GM21515 (cell line): ENCODE measurements at regions not wholly inside any gene's neighbourhood (a gene's known extent, or its start where the extent isn't known, plus 50 kb on each side); places are given as distances from the start of the nearest gene placed in this dataset.
"Not testable (repeated sequence)": the region's sequence is repeated elsewhere in the genome, so short reads cannot be mapped to it uniquely, and the experiment has no call there.

Experiments used
- ATAC-seq: cut with Tn5 transposase; IDR thresholded peaks from one replicate; pipeline ENCODE4 v1.9.1; 2021; ENCODE audit not compliant: unreplicated experiment

DNA sequence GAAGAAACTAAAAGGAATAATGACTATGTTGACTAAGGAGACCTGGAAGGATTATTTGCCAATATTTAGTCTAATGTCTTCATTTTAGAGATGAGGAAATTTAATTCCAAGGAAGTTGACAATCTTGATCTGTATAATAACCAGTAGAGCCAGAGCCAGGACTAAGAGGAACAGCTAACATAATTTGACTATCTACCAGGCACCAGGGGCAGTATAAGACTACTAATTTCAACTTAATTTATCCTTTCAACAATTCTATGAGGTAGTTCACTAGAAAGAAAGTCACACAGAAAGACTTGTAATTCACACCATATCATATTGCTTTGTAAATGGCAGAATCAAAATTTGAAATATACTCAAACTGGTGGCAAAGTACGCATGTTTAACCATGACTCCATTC, 273.0 kb upstream of the STXBP5 start:
- ATAC-seq, result no peak

- ATAC-seq, result no peak
These were observed 266.9 kb upstream of the STXBP5 start for GRCh38 chr6:146937316-146937715.

- ATAC-seq, result no peak
These were observed 266.0 kb upstream of the STXBP5 start for GRCh38 chr6:146938266-146938665.

GRCh38 chr6:146939456-146939855, 264.8 kb upstream of the STXBP5 start:
- ATAC-seq, result not testable (repeated sequence)

- no peak for ATAC-seq
These were observed 260.6 kb upstream of the STXBP5 start for GRCh38 chr6:146943664-146944063.

DNA sequence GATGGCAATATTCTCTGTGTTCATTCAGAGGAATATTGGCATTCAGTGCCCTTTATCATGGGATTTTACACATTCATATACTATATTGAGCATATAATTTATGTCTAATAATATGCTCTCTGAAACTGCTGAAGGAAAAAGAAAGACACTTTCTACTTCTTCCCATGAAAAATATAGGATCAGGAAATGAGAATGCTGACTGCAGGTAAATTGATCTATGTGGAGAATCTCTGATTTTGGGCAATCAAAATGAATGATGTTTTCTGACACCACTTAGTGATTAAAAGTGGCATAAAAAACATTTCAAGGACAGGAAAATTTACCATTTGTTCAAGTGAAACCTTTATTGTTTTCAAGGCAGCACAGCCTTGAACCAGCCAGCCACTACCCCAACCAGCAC, 260.1 kb upstream of the STXBP5 start:
- ATAC-seq, result no peak

DNA sequence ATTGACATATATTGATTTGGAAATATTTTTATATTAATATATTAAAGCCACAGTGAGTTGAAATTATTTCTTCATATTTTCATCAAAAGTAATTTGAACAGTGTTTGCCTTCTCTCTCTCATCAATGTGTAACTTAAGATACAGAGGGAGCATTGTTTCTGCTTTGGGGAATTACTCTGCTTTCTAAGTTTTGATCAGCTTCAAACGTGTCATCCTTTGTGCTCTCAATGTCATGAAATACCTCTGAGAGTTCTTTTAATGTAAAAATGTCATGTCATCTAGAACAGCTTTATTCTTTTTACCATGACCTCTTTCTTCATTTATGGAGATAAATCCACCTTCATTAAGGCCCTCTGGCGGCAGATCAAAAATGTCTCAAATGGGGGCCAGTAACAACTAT, 259.4 kb upstream of the STXBP5 start:
- no peak for ATAC-seq

- ATAC-seq, result no peak
These were observed 257.7 kb upstream of the STXBP5 start for GRCh38 chr6:146946559-146946958.

- ATAC-seq, result no peak
These were observed 255.4 kb upstream of the STXBP5 start for GRCh38 chr6:146948790-146949342.

GRCh38 chr6:146949425-146949824, 254.8 kb upstream of the STXBP5 start:
- no peak for ATAC-seq

DNA sequence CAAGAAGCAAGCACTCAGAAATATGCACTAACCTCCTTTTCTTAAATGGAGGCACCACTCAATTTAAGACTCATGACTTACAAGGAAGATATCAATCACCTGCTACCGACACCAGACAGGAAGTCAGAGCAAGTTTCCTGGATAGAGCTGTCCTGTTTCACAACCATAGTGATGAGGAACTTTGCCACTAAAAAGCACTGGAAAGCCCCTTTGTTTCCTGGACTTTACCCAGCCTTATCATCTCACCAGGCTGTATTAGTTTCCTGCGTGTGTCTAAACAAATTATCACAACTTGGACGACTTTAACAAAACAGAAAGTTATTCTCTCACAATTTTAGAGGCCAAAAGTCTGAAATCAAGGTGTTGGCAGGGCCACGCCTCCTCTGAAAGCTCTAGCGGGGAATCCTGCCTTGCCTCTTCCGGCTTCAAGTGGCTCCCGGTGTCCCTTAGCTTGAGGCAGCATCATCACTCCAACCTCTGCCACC, 253.8 kb upstream of the STXBP5 start:
- no peak for ATAC-seq

- ATAC-seq, result no peak
These were observed 248.6 kb upstream of the STXBP5 start for GRCh38 chr6:146955570-146955969.

DNA sequence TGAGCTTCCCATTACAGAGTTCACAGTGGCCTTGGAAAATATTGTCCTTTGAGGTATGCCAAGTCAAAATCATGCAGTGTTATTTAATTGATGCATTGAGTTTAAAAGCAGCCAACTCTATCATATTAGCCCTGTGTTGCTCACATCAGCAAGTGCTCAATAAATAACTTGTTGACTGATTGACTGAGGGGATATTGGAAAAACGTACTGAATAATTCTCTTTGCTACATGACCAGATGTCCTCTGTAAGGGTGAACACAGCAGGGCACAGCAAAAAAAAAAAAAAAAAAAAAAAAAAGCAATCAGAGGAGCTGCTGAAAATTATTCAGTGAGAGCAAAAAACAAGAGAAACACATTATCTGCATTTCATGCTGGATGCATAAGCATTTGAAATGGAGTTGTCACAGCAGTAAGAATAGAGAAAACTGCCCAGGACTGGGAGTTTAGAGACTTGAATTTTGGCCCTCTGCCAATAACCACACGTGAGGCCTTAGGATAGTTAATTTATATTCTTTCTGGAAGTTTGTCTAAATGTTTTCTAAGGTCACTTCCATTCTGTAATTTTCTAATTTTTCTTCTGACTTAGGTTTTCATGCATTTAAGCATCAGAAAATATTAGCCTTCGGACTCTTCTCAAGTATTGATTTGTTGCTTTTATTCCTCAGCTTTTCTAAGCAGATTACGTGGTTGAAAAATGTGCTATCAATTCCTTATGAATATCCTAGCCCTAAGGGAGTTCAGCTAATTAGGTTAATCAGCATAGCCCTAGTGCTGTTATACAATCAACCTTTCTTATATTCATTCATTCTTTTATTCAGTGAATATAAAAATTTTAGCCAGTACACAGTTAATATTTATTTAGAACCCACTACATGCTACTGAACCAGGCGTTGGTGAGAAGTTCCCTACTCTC, 246.8 kb upstream of the STXBP5 start:
- ATAC-seq, result no peak

- ATAC-seq, result no peak
These were observed 242.4 kb upstream of the STXBP5 start for GRCh38 chr6:146961831-146962230.

- no peak for ATAC-seq
These were observed 241.9 kb upstream of the STXBP5 start for GRCh38 chr6:146962329-146962728.

- no peak for ATAC-seq
These were observed 239.0 kb upstream of the STXBP5 start for GRCh38 chr6:146965110-146965689.

DNA sequence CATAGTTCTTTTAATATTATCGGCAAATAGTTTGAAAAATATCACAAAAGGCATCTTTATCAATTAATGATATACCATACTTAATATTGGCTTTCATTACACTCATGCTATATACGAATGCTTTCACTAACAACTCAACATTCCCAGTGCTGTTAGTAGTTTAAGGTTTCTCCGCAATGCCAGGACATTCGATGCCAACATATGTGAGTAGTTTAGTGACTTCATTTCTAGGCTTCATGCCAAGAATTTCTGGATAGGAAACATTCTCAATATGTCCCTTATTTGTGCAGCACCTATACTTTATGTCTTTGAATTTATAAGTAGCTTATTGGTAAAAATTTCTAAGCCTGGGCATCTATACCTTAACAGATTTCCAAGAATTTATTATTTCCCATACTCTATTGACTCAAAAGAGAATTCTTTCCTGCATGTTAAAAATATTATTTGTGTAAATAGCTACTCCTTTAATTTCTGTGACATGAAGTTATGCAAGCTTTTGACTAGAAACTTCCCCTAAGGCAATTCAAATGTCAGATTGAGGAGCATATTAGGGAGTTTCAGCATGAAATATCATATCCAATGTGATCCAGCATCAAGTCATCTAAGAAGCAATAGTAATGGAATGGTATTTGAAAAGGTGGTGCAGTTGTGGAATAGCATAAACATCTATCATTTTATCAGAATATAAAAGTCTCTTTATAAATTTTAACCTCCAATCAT, 236.0 kb upstream of the STXBP5 start:
- ATAC-seq, result no peak

DNA sequence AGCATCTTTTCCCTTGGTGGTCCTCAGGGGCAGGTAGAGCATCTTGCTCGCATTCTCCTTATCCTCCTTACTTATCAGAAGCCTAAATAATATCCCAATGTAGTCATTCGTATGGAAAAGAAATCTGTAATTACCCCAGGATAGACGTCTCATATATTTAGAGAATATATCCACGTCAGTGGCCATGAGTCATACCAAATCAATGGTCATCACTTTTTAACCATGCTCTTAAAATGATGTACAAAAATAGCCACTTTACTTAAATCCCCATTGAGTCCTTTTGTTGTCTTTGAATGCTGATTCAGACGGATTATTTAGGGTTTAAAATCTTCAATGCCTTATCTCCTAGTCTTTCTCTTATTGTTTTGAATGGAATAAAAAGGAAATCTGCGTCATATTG, 231.7 kb upstream of the STXBP5 start:
- no peak for ATAC-seq

GRCh38 chr6:146974351-146974750, 229.9 kb upstream of the STXBP5 start:
- ATAC-seq, result no peak

- no peak for ATAC-seq
These were observed 229.1 kb upstream of the STXBP5 start for GRCh38 chr6:146975093-146975492.

DNA sequence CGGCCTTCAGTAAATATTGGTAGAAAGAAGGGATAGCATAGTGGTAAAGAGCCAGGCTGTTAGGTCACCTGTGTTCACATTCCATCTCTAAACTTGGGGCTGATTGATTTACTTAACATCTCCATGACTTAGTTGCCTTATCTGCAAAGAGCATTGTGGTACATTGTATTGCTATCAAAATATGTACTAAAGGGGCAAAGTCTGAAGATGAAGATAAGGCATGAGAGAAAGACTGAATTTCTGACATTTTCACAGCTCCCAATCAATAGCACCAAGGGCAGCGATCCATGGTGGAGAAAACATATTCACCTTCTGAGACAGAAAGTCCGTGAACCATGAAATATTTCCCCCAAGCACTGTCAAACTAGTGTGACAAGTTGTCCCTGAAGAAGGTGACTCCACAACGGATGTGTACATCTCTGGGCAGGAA, 223.3 kb upstream of the STXBP5 start:
- no peak for ATAC-seq
